Vagina (tissue), 2 donors: ENCODE measurements at regions not wholly inside any gene's neighbourhood (a gene's known extent, or its start where the extent isn't known, plus 50 kb on each side); places are given as distances from the start of the nearest gene placed in this dataset.

Experiments
- DNase-seq, 2 donors: peaks; one replicate each; pipeline ENCODE4 v3.0.0-alpha.2; 2017; ENCODE audit errors: extremely low spot score in 2 of 2
- H3K27ac ChIP-seq: fragments of 200-600 bp; sonication (generic); one replicate; pipeline ENCODE4 v1.5.1; 2019
- H3K27me3 ChIP-seq: fragments of 200-600 bp; sonication (generic); one replicate; pipeline ENCODE4 v1.5.1; 2019
- H3K36me3 ChIP-seq, 2 donors: fragments of 200-600 bp; sonication (generic); one replicate each; pipeline ENCODE4 v1.5.1; 2017 to 2019
- H3K4me1 ChIP-seq: fragments of 200-600 bp; sonication (generic); one replicate; pipeline ENCODE4 v1.5.1; 2019
- H3K4me3 ChIP-seq, 2 donors: fragments of 200-600 bp; sonication (generic); 1 replicate in 1 of 2; 2 replicates in 1 of 2; pipeline ENCODE4 v1.5.1; 2016 to 2019
- H3K9me3 ChIP-seq: fragments of 200-600 bp; sonication (generic); one replicate; pipeline ENCODE4 v1.5.1; 2019
- POLR2A ChIP-seq, 2 donors: fragments of 450-650 bp; IDR thresholded peaks; one replicate each; pipeline ENCODE4 v1.6.1; 2017; ENCODE audit warnings: antibody characterized with exemption in 2 of 2, mild to moderate bottlenecking in 2 of 2, moderate library complexity in 2 of 2
- POLR2AphosphoS5 ChIP-seq, 2 donors: sonication (generic); formaldehyde crosslinking; IDR thresholded peaks; one replicate each; pipeline ENCODE4 v1.9.0; 2017; ENCODE audit warnings: antibody characterized with exemption in 2 of 2, mild to moderate bottlenecking in 2 of 2, low read depth in 1 of 2; ENCODE audit not compliant: insufficient read depth in 1 of 2
- intact Hi-C: fragments of 100-400 bp; cut with DNase I; formaldehyde crosslinking; loops from one replicate; pipeline ENCODE4 v1.15.1; 2023
- TF ChIP-seq, protein P1 (sequence below), 3 experiments: fragments of 450-650 bp in 2 of 3; fragments of 200-600 bp in 1 of 3; sonication (generic) in 1 of 3; IDR thresholded peaks; one replicate each; pipeline ENCODE4 v1.5.1; 2017 to 2019; ENCODE audit warnings: antibody characterized with exemption in 3 of 3, mild to moderate bottlenecking in 2 of 3, moderate library complexity in 2 of 3

DNA sequence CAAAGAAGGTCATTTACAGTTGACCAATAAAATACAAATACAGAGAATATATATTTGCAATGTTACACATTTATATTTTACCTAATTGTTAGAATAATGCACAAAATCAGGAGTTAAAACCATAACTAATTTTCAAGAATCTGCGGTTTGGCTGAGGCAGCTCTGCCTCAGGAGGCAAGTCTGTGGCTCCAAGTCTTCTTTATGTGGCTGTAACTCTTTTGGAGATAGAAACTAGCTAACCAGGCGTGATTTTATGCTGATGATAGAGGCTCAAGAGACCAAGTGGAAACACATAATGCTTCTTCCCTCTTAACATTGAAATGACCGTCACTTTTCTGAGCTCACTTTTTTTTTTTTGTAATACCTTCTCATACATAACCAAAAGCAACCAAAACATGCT lies 744.7 kb upstream of the CXADR start:
- Histone ChIP-seq H3K4me1 (no peaks in the 10 kb centered on the region), H3K27me3 (no peaks in the 10 kb centered on the region), H3K4me3 (no peak overlapping the region), H3K27ac (no peak overlapping the region), H3K9me3 (no peaks in the 10 kb centered on the region), H3K36me3 (no peaks in the 10 kb centered on the region)
- intact Hi-C loops: no loop called here
- TF ChIP-seq POLR2A (IDR thresholded peaks at IDR 0.05): no peak
- no peak for TF ChIP-seq POLR2AphosphoS5 (IDR thresholded peaks at IDR 0.05; ENCODE audit: insufficient read depth in 1 of 2, low read depth in 1 of 2)
- TF ChIP-seq, protein P1, sequence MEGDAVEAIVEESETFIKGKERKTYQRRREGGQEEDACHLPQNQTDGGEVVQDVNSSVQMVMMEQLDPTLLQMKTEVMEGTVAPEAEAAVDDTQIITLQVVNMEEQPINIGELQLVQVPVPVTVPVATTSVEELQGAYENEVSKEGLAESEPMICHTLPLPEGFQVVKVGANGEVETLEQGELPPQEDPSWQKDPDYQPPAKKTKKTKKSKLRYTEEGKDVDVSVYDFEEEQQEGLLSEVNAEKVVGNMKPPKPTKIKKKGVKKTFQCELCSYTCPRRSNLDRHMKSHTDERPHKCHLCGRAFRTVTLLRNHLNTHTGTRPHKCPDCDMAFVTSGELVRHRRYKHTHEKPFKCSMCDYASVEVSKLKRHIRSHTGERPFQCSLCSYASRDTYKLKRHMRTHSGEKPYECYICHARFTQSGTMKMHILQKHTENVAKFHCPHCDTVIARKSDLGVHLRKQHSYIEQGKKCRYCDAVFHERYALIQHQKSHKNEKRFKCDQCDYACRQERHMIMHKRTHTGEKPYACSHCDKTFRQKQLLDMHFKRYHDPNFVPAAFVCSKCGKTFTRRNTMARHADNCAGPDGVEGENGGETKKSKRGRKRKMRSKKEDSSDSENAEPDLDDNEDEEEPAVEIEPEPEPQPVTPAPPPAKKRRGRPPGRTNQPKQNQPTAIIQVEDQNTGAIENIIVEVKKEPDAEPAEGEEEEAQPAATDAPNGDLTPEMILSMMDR (IDR thresholded peaks at IDR 0.05): no peak
- DNase-seq: no peak

DNA sequence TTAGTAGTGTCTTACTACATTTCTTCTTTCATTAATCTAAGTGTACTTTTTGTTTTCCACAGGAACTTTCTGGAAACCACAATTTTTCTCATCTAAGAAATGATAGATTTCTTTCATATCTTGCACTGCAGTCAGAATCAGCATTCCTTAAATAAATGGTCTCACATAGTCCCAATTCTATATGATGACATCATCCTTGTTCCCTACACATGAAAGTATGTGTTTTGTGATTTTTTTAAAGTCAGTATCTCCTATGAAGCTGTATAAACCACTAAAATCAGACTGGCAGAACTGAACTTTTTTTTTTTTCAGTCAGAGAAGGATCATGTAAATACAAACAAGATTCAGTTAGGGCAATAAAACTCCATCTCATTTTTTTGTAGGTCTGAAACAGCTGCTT lies 742.6 kb upstream of the CXADR start:
- Histone ChIP-seq H3K4me1 (no peaks in the 10 kb centered on the region), H3K4me3 (no peak overlapping the region), H3K36me3 (no peaks in the 10 kb centered on the region), H3K27me3 (no peaks in the 10 kb centered on the region), H3K9me3 (no peaks in the 10 kb centered on the region), H3K27ac (no peak overlapping the region)
- intact Hi-C loops: no loop called here
- DNase-seq: no peak
- TF ChIP-seq, protein P1 (IDR thresholded peaks at IDR 0.05): no peak
- TF ChIP-seq POLR2AphosphoS5 (IDR thresholded peaks at IDR 0.05; ENCODE audit: insufficient read depth in 1 of 2, low read depth in 1 of 2) (no peak), POLR2A (IDR thresholded peaks at IDR 0.05) (no peak)

DNA sequence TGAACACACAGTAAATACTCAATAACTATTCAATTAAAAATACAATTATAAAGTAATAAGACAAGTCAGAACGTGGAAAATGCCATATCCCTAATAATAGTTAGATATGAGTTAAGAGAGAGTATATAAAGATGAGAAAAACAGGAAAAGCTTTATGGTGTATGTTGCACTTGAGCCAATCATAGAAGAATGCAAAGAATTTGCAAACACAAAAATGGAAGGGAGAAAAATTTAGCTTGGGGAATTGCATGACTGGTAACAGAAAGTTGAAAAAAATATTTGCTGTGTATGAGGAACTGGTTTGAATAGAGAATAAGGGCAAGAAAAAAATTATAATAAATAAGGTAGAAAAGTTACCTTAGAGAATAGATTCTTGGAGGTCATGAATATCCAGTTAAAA lies 739.6 kb upstream of the CXADR start:
- Histone ChIP-seq H3K9me3 (no peaks in the 10 kb centered on the region), H3K4me3 (no peak overlapping the region), H3K27ac (no peak overlapping the region), H3K27me3 (no peaks in the 10 kb centered on the region), H3K36me3 (no peaks in the 10 kb centered on the region), H3K4me1 (no peaks in the 10 kb centered on the region)
- no peak for TF ChIP-seq POLR2AphosphoS5 (IDR thresholded peaks at IDR 0.05; ENCODE audit: insufficient read depth in 1 of 2, low read depth in 1 of 2)
- no peak for TF ChIP-seq POLR2A (IDR thresholded peaks at IDR 0.05)
- TF ChIP-seq, protein P1 (IDR thresholded peaks at IDR 0.05): no peak
- intact Hi-C loops: no loop called here
- DNase-seq: no peak

DNA sequence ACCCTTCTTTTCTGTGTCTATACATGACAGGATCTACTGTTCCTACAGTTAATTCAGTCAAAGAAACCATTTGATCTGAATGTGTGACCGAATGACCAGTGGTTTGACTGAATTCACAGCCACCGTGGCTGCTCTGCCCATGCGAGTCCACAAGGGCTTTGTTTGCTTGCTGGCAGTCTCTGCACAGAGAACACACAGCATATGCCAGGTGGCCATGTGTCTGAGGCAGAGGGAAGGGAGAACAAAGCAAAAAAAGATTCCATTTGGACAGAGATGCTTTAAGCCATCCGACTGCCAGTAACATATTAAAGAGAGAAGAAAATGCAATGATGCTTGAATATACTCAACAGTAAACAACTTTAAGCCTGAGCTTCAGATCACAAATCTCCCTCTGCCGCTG lies 737.8 kb upstream of the CXADR start:
- TF ChIP-seq POLR2A (IDR thresholded peaks at IDR 0.05) (no peak), POLR2AphosphoS5 (IDR thresholded peaks at IDR 0.05; ENCODE audit: insufficient read depth in 1 of 2, low read depth in 1 of 2) (no peak)
- TF ChIP-seq, protein P1 (IDR thresholded peaks at IDR 0.05): no peak
- intact Hi-C loops: no loop called here
- H3K4me3 ChIP-seq: no peak overlapping the region
- no peak overlapping the region for H3K27ac ChIP-seq
- no peaks in the 10 kb centered on the region for H3K4me1 ChIP-seq
- DNase-seq: no peak
- no peaks in the 10 kb centered on the region for H3K9me3 ChIP-seq
- H3K36me3 ChIP-seq: no peaks in the 10 kb centered on the region
- H3K27me3 ChIP-seq: no peaks in the 10 kb centered on the region

DNA sequence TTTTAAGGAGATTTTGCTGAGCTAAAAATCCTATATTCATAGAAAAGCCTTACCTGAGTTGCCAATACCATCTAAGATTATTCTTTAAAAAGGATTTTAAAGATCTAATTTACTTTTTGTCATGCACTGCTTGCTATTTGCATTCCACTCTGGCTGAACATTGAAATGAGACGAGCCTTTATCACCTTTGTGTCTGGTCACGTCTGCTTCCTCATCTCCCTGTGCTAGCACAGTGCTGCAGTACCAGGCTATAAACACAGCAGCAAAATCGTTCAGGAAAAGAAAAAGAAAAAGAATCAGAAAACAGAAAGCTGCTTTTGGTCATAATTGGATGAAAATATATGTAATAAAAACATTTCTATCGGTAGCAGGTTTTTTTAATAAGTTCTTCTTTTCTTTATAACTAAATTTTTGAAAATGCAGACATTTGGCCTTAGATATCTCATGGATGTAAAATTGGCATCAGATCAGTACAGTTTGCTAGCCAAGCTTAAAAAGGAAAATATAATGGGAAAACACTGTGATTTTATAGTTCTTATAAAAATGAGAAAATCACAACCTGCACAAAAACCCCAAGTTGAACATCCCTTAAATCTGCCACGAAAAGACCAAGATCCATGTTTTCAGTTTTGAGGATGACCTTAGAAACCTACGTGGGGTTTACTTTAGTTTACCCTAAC lies 735.7 kb upstream of the CXADR start:
- no peak for TF ChIP-seq POLR2A (IDR thresholded peaks at IDR 0.05)
- no peak for TF ChIP-seq POLR2AphosphoS5 (IDR thresholded peaks at IDR 0.05; ENCODE audit: insufficient read depth in 1 of 2, low read depth in 1 of 2)
- TF ChIP-seq, protein P1 (IDR thresholded peaks at IDR 0.05): no peak
- Histone ChIP-seq H3K4me3 (no peak overlapping the region), H3K27me3 (no peaks in the 10 kb centered on the region), H3K9me3 (no peaks in the 10 kb centered on the region), H3K27ac (no peak overlapping the region), H3K36me3 (no peaks in the 10 kb centered on the region), H3K4me1 (no peaks in the 10 kb centered on the region)
- intact Hi-C loops: no loop called here
- DNase-seq: no peak
